GM12892 (cell line): ENCODE measurements at regions not wholly inside any gene's neighbourhood (a gene's known extent, or its start where the extent isn't known, plus 50 kb on each side); places are given as distances from the start of the nearest gene placed in this dataset.

Experiments used
- POLR2A ChIP-seq: IDR thresholded peaks from 2 replicates; pipeline ENCODE4 v1.6.1; 2011; ENCODE audit warnings: low read depth, low read length, control low read depth
- POLR2AphosphoS5 ChIP-seq: IDR thresholded peaks from 2 replicates; pipeline ENCODE4 v1.6.1; 2011; ENCODE audit warnings: low read depth, low read length, control low read depth

DNA sequence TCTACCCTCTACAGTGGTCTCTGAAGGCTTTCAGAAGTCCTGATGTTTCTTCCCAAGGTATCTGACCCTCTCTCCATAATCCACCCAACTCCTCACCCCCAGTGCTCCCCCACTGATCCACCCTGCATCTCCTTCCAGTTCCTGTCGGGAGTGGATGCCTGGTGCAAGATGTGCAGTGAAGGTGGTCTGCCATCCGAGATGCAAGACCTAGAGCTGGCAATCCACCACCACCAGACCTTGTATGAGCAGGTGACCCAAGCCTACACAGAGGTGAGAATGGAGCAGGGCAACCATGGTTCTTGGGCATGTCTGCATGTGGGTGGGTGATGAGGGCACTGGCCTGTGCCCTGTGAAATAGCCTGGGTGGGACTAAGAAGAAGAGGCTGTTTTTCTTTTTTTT is 337.8 kb upstream of the ROPN1 start:
- TF ChIP-seq POLR2A (no peak), POLR2AphosphoS5 (no peak)
